ENCODE measurements at regions not wholly inside any gene's neighbourhood (a gene's known extent, or its start where the extent isn't known, plus 50 kb on each side); places are given as distances from the start of the nearest gene placed in this dataset.

DNA sequence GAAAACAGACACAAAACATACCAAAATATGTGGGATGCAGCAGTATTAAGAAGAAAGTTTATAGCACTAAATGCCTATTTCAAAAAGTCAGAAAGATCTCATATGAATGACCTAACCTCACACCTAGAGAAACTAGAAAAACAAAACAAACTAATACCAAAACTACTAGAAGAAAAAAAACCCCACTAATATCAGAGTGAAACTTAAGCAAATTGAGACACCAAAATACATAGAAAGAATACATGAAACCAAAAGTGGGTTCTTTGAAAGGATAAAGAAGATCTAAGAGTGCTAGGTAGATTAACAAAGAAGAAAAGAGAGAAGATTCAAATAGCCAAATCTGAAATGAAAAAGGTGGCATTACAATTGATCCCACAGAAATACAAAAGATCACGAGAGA is 494.1 kb downstream of the SH2D4B start:
- DNase-seq: no peak

DNA sequence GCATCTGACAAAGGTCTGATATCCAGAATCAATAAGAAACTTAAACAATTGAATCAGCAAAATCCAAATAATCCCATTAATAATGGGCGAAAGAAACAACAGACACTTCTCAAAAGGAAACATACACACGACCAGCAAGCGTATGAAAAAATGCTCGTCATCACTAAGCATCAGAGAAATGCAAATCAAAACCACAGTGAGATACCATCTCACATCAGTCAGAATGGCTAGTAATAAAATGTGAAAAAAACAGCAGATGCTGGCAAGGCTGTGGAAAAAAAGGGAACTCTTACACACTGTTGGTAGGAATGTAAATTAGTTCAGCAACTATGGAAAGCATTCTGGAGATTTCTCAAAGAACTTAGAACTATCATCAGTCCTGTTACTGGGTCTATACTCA is 496.7 kb downstream of the SH2D4B start:
- DNase-seq: no peak

DNA sequence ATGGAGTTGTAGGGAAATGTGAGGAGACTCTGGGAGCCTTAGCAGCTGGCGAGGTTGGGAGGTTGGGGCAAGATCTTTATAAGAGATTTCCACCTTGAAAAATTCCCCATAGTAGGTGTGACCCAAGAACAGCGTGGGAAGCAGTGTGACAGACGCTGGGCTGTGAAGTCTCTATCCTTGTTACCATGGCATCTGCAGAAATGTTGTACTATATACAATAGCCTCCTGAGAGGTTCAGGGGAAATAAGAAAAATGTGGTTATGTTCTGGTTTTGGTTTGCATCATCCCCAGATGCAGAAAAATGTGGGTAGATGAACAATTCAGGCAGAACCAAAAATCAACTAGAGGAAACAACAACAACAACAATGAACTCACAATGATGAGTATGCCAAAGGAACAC is 498.6 kb downstream of the SH2D4B start:
- no peak for DNase-seq

DNA sequence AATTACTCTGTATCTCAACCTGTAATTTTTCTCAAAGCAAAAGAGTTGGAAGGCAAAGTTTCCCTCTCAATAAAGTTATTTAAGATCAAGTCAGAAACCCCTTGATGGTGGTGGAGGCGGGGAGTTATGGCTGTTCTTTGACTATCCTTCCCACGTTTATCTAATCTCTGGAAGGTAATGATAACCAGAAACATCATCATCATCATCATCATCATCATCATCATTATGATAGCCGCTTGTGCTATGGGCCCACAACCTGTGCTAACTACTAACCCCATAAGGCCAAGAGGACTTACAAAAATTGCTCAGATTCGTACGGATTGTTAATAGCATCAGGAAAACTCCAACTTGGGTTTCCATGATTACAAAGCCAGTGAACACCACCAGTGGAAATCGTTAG is 502.3 kb downstream of the SH2D4B start:
- no peak for DNase-seq

DNA sequence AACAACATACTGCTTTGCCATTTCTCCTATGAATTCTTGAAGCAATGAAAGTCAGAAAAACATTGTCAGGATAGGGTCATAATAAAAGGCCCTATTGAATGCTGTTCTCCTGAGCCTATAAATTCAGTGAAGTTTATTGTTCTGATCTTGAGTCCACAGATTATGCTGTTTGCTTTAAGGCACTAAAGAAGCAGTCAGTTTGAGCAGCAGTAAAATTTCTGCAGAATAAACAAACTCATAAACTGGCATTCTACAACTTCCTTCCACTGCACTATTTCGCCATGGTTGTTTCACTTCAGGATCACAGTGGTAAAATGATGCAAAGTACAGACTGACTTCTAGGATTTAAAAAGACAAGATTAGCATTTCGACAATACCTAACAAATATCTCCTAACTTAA is 503.2 kb downstream of the SH2D4B start:
- no peak for DNase-seq

DNA sequence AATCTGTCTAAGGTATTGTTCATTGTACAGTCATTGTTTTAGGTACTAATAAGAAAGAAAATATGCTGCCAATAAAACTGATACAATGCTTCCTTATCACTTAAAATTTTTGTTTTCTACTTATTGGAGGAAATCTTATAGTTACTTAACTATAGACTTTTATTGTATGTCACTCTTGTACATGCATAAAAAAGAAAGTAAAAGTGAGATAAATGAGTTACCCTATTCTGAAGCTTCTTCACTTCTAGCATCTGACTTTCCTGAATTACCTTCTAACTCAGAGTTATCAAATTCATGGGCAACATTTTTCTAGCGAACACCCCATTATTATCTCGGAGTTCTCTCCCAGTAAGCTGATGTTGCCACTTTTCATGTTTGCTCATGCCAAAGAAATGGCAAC is 504.9 kb downstream of the SH2D4B start:
- DNase-seq: no peak

DNA sequence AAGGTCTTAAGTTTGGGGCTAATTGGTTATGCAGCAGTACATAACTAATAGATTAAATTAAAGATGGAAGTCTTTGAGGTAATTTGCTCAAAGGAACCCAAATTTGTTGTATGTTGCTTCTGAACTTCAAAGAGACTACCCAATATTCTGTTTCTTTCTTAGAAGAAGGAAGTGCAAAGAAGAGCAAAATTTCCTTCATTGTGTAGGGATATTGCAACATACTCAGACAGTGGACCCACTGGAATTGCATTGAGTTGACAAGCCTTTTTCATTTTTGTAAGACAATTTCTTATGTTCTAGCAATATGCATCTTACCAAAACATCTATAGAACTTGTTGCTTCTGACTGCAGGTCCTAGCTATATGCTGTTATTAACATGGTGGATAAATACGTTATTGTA is 527.8 kb downstream of the SH2D4B start:
- DNase-seq: no peak

DNA sequence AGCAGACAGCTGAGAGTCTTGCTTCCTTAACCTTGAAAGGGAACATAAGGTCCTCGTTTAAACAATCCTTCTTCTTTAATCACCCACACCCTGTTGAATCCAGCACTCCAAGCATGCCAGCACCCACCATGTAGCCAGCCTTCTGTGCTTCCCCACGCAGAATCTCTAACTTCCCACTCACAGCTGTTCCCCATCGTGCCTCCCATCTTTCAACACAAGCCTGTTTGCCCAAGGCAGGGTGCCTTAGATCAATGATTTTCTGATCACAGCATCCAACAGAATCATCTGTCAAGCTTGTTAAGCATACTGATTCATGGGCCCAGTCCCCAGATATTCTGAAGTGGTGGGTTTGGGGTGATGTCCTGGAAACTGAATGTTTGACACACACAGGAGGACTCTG is 530.8 kb downstream of the SH2D4B start:
- no peak for DNase-seq

DNA sequence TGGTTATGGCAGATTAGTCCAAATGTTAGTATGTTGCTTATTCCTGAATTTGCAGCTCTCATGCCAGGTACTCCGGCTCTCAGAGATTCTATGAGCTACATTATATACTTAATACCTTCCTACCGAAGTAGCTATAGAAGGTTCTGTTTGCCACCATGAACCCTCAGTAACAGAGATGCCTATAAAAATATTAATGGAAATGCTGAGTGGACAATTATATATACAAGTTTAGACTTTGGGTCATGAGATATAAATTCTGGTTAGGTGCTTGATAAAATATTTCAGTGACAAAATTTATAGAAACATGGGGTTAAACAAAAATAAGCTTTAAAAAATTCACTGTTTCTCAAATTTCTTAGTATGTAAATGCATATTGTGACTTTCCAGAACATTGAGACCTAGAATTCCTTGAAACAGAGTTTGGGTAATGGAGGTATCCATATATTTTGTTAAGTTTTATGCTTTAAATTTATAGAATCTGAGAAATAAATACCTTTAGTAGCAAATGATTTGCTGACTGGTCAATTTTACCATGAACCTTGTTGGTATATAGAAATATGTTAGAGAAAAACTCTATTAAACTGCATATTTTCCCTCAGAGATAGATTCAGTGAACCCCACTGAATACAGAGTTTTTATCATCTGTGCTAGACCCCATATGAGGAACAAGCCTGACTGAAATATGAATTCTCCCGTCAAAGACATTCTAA is 533.5 kb downstream of the SH2D4B start:
- DNase-seq: no peak

DNA sequence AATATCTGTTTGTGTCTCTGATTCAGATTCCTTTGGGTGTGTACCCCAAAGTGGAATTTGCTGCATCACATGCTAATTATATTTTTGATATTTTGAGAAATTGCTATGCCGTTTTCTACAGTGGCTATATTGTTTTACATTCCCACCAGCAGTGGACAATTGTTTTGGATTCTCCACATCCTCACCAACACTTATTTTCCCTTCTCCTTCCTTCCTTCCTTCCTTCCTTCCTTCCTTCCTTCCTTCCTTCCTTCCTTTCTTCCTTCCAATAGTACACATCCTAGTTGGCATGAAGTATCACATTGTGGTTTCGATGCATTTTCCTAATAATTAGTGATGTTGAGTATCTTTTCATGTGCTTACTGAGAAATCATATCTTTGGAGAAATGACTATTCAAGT is 535.5 kb downstream of the SH2D4B start:
- DNase-seq: no peak

DNA sequence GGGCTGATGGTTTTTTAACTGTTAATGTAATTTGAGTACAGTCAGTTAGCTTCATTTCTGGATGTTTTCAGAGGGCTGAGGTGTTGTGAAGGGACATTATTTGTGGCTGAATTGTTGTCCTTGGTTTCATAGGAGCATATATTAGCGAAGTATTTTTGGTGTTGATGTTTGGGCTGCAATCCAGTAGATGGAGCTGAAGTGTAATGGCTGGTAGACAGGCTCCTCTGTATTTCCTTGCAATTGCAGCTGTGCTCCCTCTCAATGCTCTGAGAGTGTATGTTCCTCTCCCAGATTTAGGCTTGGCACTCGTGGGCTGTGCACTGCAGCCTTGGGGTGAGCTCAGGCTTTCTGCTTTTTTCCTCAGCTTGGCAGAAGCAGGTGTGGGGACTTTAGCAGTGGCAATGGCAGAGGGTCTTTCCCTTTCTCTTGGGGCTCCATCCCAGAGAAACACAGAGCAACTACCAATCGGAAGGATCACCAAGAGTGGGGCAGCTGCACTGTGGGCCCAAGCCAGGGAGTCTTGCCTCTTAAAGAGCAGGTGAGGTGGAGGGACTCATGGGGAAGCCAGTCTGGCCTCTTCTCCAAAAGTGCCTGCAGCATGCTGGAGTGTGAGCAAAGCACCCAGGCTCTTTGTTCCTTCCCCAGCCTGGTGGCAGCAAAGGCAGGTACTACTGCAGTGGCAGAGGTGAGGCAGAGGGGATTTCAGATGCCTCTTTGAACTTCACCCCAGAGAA is 544.4 kb downstream of the SH2D4B start:
- DNase-seq: peak; percentile 54

DNA sequence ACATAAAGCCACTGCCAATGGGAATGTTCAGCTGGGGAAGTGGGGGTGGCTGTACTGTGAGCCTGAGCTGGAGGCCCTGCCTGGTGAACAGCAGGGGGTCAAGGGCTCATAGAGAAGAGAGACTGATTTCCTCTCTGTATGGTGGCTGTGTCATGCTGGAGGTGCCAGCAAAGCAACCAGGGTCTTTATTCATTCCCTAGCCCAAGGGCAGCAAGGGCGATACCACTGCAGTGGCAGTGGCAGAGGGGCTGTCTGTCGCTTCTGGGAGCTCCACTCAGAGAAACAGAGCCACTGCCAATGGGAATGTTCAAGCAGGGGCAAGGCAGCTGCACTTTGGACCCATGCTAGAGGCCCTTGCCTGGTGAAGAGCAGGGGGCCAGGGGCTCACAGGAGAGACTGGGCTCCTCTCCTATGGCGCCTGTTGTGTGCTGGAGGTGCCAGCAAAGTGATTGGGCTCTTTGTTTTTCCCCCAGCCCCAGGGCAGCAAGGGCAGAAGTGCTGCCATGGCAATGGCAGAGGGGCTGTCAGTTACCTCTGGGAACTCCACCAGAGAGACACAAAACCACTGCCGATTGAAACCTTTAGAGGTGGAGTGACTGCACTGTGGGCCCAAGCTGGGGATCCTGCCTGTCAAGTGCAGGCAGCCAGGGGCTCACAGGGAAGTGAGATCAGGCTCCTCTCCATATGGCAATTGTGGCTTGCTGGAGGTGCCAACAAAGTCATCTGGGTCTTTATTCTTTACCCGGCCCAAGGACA is 545.1 kb downstream of the SH2D4B start:
- DNase-seq: no peak

DNA sequence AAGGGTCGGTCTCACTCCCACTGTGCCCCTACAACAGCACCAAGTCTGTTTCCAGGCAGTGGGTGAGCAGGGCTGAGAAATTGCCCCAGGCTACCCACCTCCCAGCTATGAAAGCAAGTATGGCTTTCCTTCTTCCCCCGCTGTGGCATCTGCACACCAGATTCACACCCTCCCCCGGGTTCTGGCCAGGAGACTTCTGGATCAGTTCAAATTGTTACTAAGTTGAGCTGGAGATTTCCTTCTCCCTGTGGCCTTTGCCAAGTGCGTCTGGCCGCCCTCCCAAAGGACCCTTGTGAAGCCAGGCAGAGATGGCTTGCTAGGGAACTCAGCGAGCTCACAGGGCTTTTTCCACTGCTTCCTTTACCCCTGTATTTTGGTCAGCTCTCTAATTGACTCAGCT is 555.4 kb downstream of the SH2D4B start:
- DNase-seq: no peak

DNA sequence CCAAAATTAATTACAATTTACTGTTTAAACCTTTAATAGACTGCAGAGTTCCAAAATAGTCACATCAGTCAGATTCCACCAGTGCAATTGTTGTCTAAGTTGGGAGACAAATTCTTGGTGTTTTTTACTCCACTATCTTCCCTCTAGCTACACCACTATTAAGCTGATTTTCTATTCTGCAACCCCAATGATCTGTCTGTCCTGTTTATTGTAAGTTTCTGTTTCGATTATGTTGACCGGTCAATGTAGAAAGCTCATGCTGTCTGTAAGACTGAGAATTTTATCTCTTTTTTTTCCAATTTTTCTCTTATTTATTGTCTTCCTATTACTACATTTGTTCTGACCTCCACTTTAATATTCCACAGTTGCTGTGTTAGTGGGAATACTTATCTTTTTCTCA is 557.5 kb downstream of the SH2D4B start:
- no peak for DNase-seq

DNA sequence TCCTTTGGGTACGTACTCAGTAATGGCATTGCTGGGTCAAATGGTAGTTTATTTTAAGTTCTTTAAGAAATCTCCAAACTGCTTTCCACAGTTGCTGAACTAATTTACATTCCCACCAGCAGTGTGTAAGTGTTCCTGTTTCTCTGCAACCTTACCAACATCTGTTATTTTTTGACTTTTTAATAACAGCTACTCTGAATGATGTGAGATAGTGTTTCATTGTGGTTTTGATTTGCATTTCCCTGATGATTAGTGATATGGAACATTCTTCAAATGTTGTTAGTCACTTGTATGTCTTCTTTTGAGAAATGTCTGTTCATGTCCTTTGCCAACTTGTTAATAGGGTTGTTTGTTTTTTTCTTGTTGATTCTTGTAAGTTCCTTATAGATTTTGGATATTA is 558.9 kb downstream of the SH2D4B start:
- no peak for DNase-seq

DNA sequence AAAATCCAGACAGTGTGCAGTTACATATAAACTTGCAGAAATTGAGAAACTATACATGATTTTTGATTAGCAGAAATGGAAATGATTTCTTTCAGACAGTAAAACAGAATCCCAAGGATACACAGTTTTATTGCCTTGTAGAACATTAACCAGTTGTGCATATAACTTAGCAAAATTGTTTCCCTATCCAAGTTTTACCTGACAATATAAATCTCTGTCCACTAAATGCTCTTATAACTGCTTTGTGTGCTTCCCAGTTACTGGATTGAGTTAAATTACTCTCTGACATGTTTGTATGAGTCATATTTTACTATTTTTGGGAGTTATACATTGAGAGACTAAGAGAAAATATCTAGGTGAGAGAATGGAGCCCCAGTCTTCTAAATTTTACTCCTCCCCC is 563.4 kb downstream of the SH2D4B start:
- no peak for DNase-seq

DNA sequence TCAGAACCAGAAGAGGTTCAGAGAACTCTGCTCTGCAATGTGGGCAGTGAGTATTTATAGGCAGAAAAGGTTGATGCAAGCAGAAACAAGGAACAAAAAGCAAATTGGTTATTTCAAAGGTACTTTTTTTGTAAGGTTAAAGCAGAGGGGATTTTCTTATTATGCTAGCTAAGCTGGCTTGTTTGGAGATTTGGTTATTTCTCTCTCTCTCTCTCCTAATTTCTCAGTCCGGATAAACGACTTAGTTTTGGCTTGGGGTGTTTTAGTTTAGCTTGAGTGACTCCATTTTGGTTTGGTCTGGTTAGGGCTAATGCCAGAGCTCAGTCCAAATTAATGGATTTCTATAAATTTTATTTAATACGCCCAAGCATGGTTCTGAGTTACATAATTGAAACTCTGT is 566.8 kb downstream of the SH2D4B start:
- DNase-seq: no peak

DNA sequence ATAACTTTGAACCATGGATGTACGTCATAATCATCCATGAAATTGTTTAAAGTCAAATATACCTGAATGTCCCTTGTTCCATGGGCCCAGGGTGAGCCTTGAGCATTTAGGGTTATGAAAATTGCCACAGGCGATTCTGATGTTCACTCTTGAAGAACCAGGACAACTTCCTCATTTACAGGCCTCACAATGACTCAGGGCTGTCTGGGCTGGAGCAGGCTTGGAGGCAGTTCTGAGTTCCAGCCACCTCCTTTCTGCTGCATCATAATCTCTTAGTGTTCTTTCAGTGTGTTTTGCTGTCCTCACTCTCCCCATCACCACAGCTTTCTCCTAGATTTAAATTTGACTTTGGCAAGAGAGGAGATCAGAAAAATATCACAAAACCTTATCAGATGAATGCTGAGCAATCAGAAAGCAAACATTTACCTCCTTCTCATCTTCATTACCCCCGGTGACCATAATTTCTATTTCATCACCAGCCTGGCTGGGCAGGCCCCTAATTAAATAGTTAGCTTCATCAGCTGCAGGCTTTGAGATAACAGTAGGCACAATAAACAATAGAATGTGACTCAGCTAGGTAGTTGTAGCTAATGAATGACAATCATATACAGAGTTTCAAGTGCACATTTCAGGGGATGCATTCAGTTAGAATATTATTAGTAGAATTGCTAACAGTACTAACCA is 571.0 kb downstream of the SH2D4B start:
- peak; percentile 19 for DNase-seq

DNA sequence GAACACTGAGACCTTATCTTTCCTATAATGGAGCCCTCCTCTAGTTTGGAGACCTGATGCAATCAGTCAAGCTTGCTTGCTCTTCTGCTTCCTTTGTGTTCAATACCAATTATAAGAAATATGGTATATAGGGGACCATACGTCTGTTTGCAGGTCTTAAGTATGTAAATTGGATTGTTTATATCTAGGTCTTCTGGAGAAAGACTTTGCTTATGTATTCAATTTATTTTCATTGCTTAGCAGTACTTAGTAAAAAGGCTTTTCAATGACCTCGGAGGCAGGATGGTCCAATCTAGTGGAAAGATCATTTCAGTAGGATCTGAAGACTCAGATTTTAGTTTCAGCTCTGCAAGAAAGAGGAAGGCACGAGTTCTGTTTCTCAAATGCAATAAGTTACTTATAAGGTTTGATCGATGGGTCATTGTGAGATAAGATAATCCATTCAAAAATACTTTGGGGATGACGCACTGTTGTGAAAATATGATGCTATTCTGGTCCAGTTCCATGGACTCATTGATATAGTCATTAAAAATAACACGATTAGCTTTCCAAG is 571.6 kb downstream of the SH2D4B start:
- DNase-seq: no peak

DNA sequence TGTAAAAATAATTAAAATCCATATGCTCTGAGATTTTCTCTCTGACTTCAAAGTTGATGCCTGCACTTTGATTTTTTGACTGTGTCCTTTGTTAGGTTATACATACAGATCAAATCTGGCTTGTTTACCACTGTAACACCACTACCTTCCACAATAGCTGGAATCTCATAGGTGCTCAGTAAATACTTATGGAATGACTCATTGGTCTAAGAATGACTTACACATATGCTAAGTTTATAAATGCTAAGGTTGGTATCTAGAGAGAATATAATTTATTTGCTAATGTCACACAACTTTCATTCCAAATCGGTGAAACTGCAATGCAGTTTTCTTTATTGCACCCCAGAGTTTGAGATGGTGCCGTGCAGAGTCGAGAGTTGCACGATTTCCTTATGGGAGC is 578.5 kb downstream of the SH2D4B start:
- DNase-seq: peak; percentile 25

DNA sequence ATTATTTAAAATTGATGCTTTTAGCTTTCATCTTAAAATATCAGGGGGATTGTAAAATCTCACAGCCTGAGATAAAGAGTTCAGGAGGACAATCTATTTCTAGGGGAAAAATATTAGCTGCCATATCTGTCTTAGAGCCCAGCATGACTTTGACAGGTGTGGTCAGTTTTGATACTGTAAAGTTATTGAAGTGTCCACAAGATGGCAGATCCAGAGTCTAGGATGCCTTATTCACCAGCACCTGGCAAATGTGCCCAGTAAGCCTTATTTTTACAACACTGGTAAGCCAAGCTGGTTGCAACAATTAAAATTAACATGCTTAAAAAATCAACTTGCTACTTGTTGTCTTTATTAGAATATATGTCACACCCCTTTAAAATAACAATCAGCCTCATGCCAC is 579.3 kb downstream of the SH2D4B start:
- DNase-seq: peak; percentile 37

DNA sequence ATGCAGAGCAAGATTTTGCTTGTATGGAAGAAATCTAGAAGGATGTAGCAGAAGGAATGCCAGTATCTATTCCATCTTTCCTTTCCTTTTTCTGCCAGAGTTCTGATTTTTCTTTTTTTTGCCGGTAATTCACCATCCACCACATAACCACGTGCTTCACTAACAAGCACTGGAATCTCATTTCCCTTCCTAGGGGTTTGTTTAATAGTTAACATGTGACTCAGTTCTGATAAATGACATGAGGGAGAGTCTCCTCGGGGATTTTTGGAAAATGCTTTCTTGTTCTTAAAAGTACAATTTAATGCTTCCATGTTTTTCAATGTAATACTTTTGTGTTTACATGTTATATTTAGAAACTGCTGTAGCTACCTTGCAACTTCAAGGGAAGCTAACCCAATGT is 590.2 kb downstream of the SH2D4B start:
- DNase-seq: no peak

DNA sequence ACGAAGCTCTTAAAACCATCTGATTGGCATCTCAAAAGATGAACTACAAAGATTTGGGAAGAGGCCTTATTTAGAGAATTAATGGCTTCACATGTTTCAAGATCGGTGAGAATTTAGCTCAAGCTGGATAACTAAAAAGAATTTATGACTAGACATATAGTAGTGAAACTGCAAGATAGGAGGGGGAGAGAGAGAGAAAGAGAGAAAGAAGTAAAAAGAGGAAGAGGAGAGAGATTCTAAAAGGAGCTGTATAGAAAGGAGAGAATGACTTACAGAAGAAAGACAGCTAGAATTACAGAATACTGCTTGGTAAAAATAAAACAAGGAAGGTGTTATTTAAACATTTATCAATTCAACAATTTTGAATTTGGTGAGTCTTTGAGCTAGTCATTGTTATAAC is 592.3 kb downstream of the SH2D4B start:
- DNase-seq: no peak
